GM18909 (cell line): ENCODE measurements at regions not wholly inside any gene's neighbourhood (a gene's known extent, or its start where the extent isn't known, plus 50 kb on each side); places are given as distances from the start of the nearest gene placed in this dataset.
A peak's percentile ranks its signal among the peaks of the same experiment; 100 is the strongest.
"Not testable (repeated sequence)": the region's sequence is repeated elsewhere in the genome, so short reads cannot be mapped to it uniquely, and the experiment has no call there.

Experiments used
- ATAC-seq: cut with Tn5 transposase; IDR thresholded peaks from one replicate; pipeline ENCODE4 v1.9.1; 2021; ENCODE audit warnings: mild to moderate bottlenecking; ENCODE audit not compliant: unreplicated experiment, poor library complexity

DNA sequence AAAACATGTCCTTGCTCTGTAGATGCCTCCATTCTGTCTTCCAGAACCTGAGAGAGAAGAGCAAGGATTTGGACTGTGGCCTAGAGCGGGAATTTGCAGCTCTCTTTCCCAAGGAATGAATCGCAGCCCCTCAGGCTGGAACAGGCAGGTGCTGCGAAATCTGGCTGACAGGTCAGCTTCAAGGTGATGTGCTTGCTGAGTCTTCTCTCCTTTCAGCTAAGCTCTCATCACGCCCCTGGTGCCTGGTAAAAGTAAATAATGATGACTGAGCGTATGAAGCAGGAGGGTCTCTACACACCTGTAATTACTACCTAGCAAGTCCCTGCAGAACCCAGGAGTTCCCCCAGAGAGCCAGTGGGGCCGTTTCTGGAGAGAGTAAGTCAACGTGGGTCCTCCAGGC is 204.3 kb upstream of the IRF2BP2 start:
- ATAC-seq = not testable (repeated sequence)

DNA sequence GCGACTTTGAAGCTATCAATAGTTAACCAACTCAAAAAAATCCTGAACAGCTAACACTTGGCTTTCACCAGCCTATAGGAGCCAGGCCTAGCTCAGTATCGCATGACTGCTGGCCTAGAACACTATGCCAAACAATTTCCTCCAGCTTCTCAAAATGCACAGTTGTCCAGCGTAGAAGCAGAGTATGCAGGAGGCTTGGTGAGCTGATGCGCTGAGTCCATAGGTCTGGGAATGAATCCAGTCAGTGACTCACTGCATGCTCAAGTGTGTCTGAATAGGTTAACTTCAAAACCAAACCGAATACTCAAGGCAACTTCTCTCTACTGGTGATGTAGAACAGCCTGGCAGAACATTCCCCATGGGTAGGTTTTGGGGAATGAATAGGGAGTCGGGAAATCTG is 201.8 kb upstream of the IRF2BP2 start:
- not testable (repeated sequence) for ATAC-seq

DNA sequence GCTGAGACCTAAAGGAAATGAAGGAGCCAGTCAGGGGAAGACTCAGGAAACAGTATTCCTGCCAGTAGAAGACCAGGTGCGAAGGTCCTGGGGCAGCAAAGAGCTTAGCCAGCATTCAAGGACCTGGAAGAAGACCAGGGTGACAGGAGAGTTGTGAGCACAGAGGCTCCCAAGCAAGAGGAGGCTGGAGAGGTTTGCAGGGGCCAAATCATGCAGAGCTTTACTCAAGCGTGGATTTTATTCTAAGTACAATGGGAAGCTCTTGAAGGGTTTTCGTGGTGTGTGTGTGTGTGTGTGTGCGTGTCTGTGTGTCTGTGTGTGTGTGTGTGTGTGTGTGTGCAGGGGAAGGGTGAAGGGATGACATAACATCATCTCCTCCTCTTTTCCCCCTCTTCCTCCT is 200.7 kb upstream of the IRF2BP2 start:
- not testable (repeated sequence) for ATAC-seq

DNA sequence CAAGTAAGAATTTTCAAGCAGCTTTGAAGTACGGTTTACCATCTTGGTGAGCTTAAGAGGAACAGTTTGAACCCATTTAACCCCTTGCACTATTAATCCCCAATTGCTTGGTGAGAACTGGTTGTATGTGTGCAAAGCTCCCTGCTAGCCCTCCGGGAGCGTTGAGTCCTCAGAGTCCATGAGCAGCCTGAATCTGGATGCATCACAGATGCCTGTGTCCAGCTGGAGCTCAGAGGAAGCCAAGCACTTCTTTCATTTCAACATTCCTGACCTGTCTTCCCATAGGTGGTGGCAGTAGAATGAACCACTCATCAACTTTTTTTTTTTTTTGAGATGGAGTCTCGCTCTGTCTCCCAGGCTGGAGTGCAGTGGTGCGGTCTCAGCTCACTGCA is 199.9 kb upstream of the IRF2BP2 start:
- not testable (repeated sequence) for ATAC-seq

DNA sequence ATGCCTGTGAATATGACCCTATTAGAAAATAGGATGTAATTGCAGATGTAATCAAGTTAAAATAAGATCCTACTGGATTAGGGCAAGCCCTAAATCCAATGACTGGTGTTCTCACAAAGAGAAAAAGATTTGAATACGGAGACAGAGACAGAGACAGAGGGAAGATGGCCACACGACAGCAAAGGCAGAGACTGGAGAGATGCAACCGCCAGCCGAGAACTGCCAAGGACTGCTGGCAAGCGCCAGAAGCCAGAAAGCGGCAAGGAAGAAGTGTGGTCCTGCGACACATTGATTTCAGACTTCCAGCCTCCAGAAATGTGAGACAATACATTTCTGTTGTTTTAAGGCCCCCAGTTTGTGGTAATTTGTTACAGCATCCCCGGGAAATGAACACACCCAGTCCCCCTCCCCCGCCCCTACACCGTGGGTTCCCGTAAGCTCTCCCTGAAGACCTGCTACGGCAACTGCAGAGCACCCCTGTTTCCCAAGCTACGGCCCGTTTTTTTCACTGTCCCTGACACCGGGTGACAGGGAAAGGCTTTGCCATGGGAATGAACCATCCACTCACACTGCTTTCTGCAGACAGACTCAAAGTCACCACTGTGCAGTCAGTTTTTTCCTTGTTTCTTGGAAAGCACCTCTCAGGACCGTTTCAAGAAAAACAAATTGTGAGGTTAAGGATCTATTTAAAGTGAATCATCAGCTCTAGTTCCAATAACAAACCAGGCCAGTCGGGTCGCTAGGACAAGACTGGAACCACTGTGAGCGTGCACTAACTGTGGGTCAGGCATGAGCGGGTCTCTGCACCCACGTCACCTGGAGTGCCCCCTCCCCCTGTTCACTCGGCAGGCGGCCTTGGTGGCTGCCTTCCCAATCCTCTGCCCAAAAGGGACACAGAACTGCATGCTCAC is 199.2 kb upstream of the IRF2BP2 start:
- peak; percentile 76 for ATAC-seq

DNA sequence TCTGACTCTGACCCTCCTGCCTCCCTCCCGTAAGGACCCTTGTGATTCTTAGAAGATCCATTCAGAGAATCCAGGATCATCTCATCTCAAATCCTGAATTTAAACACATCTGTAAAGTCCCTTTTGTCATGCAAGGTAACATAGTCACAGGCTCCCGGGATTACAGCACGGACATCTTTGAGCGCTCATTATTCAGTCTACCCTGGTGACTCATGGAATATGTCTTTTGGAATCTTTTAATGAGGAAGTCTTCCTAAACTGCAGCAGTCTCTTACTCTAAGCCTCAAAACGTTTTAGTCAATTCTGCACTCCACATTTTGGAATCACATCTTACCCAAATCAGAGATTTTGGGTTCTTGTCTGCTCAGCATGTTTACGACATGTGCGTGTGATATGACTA is 198.5 kb upstream of the IRF2BP2 start:
- not testable (repeated sequence) for ATAC-seq

DNA sequence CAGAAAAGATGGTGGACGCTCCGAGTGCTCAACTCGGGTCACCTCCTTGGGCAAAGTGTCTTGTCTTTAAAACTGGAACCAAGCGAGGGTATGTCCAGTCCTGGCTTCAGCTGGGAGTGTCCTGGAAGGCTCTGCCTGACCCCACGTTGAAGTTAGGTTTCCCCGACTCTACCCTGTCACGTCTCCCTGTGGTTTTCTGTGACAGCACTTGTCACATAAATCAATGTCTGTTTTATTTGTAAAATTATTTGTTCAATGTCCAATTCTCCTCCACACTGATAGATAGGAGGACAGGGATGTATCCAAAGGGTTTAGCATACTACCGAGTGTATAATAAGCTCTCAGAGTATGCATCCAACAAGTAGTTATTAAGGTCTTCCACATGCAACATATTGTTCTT is 197.7 kb upstream of the IRF2BP2 start:
- not testable (repeated sequence) for ATAC-seq

DNA sequence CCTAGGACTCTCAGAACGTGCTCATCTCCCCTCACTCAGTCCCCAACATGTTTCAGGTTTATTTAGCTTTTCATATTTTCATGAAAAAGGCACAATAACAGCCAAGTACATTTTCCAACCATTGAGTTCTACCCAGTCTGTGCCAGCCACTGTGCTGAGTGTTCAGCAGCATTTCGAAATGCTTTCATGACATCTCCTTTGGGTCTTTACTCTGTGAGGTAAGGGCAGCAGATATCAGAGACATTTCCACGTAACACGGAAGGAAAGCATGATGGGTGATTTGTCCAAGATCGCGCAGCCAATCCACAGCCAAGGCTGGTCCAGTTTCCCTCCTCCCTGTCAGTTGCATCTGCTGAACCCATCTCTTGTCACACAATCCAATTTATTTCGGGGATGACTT is 192.6 kb upstream of the IRF2BP2 start:
- ATAC-seq = not testable (repeated sequence)

DNA sequence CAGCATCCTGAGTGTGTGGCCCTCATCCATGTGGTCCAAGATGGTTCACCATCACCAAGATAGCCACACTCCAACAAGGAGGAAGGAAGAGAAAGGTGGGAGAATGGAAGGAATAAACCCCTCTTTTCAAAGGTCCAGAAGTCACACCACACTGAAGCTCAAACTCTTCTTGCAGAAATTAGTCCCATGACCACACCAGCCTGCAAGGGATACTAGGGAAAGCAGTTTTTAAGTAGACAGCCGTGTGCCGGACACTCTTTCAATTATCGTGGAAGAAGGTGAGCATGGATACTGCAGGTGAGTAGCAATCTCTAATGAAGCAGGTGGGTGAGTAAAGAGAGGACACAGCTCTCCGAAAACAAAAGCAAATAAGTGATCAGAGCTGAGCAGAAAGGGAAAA is 191.7 kb upstream of the IRF2BP2 start:
- not testable (repeated sequence) for ATAC-seq

DNA sequence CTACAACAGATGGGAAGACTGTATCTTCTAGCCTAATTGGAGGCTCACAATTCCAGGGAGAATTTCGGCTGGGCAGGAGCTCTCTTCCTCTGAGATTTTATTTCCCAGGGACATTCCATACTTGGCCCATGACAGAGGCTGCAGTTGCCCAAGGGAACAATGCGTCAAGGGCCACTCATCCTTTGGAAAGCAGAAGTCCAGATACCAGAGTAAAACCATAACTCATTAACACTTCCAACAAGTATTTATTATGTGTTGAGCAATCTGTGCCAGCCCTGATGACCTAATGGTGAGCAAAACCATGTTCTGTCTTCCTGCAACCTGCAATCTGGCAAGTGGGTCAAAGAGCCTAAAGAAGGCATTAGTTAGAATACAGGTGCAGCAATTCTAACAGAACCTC is 191.2 kb upstream of the IRF2BP2 start:
- ATAC-seq = not testable (repeated sequence)

DNA sequence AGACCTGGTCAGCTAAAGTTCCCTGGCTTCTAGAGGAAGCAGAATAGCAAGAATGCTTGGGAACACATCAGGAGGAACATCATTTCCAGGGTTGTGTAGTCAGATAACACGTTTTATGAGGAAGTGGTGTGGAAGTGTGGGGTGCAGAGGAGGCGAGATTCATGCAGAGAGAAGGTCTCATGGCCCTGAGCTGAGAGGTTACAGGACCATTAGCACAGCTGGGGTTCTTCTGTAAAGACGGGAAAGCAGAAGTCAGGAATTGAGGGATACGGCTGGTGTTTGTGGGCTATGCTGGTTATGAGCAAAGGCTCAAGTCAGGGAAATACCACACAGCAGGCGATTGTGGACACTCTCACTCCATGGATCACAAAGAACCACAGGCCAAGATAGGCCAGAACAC is 190.6 kb upstream of the IRF2BP2 start:
- ATAC-seq = not testable (repeated sequence)

DNA sequence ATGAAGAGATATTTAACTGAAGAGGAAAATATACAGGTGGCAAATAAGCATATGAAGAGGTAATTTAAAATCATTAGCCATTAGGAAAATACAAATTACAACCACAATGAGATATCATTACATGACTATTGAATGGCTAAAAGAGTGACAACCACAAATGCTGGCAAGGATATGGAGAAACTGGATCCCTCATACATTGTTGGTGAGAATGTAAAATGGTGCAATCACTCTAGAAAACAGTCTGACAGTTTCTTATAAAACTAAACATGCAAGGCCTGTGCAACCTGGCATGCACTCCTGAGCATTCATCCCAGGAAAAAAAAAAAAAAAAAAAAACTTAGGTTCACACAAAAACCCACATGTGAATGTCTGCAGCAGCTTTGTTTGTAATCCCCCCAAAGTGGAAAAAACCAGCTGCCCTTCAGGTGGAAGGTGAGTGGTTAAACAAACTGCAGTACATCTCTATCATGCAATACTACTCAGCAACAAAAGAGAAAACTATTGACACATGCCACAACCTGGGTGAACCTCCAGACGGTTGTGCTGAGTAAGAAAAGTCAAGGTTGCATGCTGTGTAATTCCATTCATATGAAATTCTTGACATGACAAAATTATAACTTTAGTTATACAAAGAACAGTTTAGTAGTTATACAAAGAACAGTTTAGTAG is 189.2 kb upstream of the IRF2BP2 start:
- ATAC-seq = not testable (repeated sequence)

DNA sequence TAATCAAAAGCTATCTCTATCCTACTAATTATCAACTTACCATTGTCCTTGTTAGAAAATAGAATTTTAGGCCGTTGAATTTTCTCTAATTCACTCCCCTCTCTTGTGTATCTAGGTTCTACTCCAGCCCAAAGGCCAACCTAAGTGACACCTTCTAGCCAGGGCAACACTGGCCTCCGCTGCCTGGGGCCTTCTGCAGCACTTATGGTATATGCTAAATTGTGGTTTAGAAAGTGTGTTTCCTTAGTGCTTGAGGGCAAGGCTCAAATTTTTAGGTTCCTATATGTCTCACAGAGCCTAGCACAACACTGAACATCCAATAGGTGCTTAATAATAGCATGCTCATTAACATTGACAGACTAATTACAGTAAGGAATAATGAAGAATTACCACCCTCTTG is 187.2 kb upstream of the IRF2BP2 start:
- ATAC-seq = not testable (repeated sequence)

DNA sequence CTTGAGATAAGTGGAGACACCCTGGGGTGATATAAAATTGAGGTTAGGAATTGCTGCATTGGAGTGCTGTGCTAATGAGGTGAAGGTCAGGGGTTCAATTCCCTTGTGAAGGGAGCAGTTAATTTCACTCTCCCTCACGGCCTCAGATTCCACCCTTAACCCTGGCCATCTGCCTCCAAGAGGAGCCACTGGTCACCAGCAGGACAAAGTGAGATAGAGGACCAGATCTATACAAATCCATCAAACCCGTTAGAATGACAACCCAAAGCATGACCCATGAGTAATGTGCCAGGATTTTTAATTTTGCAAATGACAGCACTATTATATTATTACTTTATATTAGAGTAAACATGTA is 186.4 kb upstream of the IRF2BP2 start:
- ATAC-seq = not testable (repeated sequence)

DNA sequence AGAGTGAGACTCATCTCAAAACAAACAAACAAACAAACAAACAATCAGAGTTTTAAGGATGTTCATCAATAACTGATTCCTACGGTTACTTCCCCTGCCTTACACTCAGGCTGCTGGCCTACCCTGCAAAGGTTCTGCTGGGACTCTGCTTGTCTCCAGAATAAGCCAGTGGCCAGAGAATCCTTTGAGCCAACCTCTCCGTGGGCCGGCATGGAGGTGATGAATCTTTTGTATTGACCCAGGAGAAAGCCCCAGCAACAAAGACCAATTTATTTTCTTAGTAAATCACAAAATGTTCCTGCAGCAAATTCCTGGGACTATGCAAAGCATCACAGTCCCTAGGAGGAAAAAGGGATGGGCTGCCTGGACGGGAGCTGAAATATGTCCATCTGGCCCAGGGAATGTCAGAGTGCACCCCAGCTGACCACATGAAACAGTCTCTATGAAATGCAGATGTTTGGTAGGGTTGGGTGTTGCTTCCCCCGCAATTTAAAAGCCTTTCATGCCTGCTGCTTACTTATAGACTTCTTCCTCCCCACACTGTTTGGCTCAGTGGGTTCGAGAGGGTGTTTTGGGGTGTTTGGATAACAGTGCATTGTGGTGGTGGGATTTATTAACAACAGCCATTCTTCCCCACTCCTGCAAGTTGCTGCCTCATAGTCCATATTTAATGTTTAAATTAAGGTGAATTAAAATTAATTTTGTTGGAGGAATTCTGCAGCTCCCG is 185.9 kb upstream of the IRF2BP2 start:
- ATAC-seq = not testable (repeated sequence)

DNA sequence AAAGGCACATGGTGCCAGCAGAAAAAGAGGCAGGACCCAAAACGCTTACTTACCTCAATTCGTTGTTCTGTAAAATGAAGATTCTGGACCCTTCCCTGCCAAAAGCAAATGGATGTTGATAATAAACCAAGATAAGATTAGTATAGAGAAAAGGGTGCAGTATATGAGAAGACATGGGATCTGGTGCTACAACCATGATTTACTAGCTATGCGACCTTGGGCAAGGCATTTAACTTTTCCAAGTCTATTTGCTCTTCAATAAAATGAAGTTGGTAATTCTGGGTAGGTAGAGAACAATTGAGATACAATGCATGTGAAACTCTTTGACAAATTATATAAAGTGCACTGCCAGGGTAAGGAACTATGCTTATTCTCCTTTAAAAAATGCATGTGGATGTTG is 185.0 kb upstream of the IRF2BP2 start:
- ATAC-seq = not testable (repeated sequence)

DNA sequence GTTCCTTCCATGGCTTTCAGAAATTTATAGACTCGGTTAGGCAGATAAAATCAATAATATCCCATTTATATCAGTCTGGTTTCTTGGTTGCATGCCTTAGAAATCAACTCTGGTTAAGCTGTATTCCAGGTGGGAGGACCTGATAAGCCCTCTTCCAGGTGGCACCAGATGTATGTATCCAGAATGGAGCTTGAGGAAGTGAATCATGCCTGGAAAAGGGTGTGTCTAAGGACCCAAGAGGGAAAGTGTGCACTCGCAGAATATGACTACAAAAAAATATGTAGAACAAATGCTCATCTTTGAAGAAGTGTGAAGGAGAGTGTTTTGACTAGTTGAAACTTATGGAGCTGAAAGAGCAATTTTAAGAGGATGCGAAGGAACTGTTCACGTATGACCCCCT is 184.5 kb upstream of the IRF2BP2 start:
- not testable (repeated sequence) for ATAC-seq

DNA sequence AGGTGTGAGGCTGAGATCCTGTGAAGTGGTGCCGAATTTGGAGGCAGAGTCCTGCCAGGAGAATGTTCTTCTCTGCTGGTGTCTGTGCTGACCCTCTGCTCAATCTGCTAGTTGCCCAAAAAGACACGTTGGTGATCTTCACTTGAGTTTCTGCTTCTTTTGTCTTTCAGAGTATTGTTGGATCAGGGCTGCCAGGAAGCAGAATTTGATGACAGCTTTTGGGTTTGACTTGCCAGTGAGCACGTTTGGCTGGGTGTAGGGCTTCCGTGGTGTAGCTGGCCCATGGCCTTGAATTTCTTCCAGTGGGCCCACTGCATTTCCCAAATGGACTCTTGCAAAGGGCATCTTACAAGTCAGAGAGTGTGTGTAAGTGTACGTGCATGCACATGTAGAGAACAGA is 183.9 kb upstream of the IRF2BP2 start:
- not testable (repeated sequence) for ATAC-seq

DNA sequence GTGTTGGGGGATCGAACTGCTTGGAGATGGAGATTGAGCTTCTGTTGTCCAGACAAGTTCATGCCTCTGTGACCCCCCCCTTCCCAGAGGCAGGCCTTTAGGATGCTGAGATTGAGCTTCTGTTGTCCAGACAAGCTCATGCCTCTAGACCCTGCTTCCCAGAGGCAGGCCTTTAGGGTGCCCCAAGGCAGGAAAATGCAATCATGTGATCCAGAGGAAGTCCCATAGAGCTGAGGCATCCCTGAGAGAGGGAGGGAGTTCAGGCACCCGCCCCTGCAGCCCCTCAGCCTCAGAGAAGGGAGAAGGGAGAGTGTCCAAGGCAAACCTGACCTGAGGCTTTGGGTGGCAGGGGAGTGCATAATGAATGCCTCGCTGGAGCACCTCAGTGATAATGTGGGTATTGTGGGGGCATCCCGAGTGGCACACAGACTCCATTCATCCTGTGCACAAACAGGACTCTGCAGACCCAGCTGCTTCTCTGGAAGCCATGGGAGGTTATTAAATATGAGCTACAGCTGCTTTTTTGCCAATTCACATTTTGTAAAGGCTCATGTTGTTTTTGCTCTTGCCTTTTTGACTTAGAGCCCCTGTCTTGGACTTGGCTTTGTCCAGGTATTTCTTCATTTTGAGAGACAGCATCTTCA is 182.4 kb upstream of the IRF2BP2 start:
- not testable (repeated sequence) for ATAC-seq

DNA sequence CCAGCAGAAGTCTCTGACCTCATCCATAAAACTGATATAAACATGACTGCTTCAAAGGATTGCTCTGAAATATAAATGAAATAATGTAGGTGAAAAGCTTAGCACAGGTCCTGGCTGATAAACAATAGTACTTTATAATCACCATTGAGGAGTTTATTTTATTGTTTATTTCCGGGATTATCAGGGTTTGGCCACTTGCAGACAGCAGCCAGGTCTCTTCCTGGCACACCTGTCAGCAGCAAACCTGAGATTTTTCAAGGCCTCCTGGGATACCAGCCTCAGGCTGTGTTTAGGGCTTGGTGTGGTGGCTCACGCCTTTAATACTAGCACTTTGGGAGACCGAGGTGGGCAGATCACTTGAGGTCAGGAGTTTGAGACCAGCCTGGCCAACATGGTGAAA is 181.6 kb upstream of the IRF2BP2 start:
- ATAC-seq = not testable (repeated sequence)
